ENCODE measurements at regions not wholly inside any gene's neighbourhood (a gene's known extent, or its start where the extent isn't known, plus 50 kb on each side); places are given as distances from the start of the nearest gene placed in this dataset.
A peak's percentile ranks its signal among the peaks of the same experiment; 100 is the strongest.

DNA sequence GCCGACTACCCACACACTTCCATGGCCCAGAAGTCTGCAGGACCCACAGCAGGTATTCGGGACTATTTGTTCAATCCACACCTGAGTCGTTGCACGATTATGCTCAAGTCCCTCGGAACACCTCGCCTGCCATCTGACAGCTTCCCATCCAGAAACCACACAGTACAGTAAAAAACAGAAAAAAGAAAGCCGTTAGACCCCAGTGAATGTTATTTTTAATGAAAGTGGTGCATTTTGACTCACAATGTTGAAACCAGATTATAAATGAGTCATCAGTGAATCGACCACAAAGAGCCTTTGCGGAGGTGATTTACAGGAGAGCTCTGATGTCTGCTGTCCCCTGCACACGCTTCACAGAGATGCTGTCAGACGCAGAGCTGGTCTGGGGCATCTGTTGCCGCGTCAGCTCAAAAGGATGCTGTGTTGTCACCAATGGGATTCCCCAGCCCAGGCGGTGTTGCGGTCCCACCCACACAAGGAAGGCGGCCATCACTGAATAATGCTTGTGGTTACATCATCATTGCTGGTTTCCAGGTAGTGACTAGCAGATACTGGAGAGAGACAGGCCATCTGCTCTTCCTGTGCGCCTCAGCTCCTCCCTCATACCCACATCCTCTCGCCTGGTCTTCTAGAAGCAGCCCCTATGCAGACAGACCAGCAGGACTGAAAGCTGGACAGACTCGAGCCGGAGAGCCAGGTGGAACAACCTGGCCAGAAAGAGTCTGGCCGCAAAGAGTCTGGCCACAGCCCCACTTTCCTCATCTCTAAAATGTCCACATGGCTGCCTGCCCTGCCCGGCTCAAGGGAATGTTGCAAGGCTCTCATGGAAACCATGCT lies 116.8 kb downstream of the TOMM20 start:
- DNase-seq (ENCODE audit: low read depth), result peak; percentile 98

DNA sequence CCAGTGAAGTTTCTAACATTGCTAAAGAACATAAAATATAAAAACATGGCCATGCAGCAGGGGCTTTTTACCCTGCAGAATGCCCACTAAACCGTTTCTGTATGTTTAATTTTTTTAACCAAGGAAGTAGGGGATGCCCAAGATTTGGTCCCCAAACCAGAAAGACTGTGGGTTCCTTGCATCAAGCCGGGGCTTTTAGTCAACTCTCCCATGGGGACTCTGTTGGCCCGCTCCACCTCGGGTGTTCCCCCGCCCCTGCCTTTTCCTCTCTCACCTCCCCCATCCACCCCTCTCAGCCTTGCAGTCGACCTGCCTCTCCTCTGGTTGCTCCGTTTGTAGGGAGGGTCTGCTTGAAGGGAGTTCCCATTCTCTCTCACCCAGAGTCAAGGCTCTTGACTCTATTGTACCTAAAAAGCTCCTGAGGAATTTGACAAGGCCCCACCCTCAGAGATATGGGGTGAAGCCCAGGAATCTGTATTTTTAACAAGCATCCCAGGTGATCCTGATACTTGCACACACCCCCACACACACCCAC lies 117.5 kb downstream of the TOMM20 start:
- DNase-seq (ENCODE audit: low read depth), result no peak

DNA sequence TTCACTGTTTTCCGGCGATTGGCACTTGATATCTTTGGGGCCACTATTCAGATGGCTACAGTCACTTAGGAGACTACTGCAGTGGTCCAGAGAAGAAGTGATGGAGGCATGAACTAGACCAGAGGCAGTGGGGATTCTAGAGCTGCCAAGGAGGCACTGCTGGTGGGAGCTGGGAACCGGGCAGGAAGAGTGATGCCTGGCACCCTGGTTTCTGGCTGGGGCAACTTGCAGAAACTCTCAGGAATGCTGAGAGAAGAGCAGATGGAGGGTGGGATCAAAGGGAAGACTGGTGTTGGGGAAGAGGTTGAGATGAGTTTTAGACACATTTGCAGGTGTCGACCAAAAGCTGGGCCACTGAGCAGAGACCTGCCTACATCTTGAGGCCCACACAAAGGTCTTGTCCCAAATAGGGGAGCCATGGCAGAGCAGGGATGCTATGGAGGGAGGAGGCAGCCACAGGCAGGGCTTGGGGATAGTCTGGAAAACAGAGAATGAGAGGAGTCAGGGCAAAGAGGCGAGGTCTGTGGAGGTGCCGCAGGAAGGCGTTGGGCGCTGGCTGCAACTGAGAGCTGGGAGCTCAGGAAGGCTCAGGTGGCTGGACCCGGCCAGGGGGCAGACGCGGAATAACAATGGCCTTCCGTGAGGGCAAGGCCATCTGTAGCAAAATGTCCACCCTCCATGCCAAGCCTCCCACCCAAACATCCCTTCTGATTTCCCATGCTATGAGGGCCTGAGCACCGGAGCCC lies 118.9 kb downstream of the TOMM20 start:
- no peak for DNase-seq (ENCODE audit: low read depth)

DNA sequence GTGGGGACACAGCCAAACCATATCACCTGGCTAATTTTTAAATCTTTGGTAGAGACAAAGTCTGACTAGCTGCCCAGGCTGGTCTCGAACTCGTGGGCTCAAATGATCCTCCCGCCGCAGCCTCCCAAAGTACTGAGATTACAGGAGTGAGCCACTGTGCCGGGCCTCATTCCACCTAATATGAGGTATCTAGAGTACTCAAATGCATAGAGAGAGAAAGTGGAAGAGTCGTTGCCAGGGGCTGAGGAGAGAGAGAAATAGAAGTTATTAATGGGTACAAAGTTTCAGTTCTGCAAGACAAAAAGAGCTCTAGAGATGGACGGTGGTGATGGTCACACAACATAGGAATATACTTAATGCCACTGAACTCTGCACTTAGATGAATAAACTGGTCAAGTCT lies 119.6 kb downstream of the TOMM20 start:
- no peak for DNase-seq (ENCODE audit: low read depth)

DNA sequence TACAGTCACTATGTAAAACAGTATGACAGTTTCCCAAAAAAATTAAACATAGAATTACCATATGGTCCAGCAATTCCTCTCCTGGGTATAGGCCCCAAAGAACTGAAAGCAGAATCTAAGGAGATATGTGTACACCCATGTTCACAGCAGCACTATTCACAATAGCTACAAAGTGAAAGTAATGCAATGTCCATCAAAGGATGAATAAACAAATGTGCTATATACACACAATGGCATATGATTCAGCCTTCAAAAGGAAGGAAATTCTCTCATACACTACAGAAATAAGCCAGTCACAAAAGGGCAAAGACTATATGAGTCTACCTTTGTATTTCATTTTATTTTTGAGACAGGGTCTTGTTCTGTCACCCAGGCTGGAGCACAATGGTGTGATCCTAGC lies 120.4 kb downstream of the TOMM20 start:
- DNase-seq (ENCODE audit: low read depth), result no peak

DNA sequence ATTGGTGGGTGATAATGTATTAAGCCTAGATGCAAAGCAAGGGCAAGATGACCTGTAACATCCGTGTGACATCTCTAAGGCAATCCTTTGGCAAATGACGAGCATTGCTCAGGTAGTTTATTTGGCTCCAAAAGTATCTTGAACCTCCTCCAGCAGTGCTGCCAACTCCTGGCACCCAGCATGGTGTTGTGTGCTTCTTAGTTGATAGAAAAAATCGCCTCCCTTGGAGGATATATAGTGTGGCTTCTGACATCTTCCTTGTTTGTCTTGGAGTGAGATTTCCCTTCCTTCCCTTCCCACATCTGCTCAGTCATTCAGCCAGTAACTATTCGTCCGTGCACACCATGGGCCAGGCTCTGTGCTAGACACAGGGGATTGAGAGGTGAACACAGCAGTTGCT lies 121.8 kb downstream of the TOMM20 start:
- no peak for DNase-seq (ENCODE audit: low read depth)

DNA sequence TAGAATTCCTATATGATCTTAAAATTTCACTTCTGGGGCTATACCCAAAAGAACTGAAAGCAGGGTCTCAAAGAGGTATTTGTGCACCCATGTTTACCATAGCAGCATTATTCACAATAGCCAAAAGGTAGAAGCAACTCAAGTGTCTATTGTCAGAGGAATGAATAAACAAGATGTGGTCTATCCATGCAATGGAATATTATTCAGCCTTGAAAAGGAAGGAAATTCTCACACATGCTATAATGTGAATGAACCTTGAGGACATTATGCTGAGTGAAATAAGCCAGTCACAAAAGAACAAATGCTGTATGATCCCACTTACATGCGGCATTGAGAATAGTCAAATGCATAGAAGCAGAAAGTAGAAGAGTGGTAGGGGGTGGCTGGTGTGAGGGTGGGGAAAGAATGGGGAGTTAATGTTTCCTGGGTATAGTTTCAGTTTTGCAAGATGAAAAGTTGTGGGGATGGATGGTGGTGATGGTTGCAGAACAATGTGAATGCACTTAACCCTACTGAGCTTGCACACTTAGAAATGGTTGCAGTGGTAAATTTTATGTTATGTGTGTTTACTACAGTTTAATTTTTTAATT lies 122.4 kb downstream of the TOMM20 start:
- no peak for DNase-seq (ENCODE audit: low read depth)

DNA sequence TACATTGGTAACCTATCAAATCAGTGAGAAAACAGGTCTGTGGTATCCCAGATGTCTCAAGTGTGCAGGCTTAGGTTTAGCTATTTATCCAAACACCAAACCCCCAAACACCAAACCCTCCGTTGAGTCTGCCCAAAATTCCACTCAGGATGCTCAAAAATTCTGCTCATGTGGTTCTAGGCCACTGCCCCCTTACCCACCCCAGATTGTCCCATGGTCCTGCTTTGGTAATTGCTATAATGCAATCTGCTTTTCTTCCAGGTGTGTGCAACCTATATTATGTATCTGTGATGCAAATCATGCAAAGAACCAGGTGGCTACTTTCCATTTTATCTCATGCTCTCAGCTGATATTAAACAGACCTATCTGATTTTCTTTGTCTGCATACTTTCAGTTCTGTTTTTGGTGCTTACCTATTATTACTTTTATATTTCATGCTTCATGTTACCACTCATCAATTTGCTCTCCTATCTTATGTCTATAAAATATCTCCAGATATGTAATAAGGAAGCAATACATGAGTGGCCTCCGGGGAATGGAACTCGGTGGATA lies 123.7 kb downstream of the TOMM20 start:
- no peak for DNase-seq (ENCODE audit: low read depth)

DNA sequence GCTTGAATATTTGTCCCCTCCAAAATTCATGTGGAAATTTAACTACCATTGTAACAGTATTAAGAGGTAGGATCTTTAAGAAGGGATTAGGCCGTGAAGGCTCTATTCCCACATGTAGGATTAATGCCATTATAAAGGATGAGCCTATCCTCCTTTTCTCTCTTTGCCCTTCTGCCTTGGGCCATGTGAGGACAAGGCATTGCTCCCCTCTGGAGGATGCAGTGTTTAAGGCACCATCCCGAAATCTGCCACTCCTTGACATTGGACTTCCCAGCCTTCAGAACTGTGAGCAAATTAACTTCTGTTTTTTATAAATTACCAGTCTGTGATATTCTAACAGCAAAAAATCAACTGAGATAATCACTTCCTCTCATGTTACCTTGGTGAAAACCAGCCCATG lies 124.4 kb downstream of the TOMM20 start:
- no peak for DNase-seq (ENCODE audit: low read depth)

DNA sequence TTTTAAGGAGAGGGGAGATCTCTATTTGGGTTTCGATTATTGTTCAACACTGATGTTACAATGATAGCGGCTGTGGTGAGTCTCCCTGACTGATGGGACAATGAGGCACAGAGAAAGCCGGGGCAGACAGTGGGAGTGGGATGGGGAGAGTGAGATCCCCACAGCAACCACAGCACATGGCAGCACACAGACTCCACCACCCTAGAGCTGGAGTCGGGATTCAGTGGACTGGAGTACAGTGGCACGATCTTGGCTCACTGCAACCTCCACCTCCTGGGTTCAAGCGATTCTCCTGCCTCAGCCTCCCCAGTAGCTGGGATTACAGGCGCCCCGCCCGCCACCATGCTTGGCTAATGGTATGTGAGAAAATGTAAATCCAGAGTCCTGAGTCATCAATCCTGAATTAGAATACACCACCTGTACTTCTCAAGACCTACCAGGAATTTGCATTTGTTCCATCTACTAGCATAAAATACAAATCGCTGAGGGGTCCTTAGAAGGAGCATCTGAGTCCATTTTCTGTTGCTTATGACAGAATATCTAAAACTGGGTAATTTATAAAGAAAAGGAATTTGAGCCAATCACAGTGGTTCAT lies 125.8 kb downstream of the TOMM20 start:
- no peak for DNase-seq (ENCODE audit: low read depth)

DNA sequence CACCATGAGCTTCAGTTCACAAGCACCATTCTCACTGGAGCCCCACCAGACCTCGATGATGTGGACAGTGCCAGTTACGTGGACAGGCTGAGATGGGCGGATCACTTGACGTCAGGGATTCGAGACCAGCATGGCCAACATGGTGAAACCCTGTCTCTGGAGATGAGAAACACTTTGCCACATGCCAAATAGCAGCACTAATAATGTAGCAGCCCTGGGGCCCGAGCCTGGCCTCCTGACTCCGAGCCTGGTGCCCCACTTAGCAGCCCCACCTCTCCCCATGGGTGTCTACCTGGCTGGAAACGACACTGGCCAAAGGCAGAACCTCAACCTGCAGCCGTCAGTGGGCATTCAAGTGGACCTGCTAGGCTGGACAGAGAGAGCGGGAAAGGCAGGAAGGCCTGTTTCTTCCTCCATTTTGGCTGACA lies 129.1 kb downstream of the TOMM20 start:
- DNase-seq (ENCODE audit: low read depth), result no peak

DNA sequence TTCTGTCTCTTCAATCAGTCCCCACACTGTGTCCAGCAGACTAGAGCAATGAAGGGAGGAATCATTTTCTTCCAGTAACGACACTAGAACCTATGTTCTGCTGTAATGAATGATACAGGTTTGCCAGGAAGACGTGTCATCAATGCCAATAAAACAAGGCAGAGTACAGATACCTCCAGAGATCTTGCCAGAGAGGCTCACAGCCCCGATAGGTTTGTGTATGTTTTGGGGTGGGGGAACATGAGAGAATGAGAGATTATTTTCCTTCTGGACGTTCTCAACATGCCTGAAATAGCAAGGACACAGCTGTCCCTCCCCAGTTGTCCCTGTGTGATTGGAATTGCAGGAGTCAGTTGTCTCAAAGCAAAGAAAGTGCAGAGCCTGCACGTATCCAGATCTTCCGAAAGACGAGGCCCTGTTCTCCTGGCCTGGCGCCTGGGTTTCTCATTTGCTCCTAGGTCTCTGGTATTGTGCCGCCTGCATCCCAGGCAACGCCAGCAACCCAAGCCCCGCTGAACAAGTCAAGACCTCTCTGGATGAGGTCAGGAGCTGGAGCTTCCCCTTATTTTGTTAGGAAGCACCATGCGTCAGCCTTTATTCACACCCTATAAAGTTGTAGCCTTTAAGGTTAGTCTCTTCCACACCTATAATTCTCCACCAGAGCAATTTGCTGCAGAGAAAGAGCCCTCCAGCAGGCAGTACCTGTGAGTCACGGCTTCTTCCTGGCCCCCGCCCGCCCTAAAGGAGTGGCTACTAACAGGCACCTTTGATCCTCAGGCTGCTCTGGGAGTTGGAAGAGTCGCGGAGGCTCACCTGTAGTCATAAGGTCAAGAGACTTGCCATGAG lies 130.5 kb downstream of the TOMM20 start:
- peak; percentile 92 for DNase-seq (ENCODE audit: low read depth)

DNA sequence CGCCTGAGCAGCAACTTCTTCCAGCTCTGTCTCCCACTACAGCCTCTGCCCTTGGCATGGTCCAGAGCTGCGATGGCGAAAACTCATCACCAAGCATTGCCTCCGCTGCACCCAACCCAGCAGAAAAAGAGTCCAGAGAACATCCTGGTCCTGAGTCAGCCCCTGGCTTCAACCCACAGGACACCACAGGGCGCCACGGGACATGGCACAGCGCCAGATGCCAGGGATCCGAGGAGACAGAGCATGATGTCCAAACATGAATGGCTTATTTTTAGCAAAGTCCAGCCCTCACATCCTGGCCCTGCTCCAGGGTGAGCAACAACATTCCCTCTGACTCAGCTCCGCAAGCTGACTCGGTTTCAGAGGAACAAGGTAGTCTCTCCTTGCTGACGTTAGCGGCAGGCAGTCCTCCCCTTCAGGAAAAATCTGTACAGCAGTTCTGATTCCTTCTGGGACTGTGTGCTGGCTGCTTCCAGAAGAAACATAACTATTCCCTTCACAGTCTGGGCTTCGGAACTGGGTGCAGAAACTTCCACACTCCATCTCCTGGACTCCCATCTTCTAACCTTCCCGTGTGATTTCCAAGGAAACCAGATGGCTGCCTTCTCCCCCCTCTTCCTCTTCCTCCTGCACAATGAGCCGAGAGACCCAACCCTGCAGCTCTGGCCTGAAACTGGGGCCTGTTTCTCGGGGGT lies 131.3 kb downstream of the TOMM20 start:
- peak; percentile 100 for DNase-seq (ENCODE audit: low read depth)

DNA sequence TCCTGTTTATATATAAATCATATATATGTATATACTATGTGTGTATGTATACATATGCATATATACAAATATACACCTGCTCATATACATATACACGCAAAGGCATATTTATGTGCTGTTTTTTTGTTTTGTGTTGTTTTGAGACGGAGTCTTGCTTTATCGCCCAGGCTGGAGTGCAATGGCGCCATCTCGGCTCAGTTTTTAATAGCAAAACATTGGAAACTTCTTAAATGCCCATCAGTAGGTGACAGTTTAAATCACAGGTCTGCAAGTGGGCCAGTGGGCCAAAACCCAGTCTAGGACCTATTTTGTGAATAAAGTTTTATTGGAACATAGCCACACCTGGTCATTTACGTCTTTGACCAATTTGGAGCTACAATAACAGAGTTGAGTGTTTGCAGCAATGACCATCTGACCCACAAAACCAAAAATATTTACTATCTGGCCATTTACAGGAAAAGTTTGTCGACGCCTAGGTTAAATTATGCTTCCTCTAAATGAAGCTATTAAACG lies 132.3 kb downstream of the TOMM20 start:
- DNase-seq (ENCODE audit: low read depth), result no peak

DNA sequence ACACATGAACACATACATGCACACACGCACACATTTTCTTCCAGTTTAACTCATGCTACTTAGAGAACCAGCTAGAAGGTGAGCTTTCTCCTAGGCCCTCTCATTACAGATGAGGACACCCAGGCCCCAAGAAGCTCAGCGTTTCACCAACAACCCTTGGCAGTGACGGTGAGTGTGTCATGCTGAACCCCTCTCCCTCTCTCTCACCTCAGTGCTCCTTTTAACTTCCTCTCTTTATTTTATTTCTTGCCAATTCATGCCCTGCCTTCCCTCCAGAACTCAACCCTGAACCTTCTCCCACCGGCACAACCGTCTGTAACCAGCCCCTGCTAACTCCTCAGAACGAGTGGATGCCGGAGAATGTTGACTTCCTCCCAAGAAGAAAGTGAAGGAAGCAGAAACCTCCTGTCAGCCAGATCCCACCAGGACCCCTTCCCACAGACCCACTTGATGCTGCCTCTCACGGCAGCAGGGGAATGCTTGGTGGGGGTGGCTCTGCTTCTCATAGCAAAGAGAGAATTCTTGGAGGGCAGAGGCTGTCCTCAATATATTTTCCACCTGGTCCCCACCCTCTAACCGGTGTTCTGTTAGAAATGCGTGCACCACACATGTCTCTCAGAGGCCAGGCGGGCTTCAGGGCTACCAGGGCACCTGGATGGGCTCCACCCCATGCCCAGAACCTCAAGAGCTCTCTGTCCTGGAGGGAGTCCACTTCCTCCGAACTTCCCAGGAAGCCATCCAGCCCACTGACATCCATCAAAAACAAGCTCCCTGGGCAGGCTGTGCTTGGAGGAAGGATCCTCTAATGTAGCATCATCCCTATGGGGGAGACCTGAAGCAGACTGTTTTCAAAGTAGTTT lies 134.0 kb downstream of the TOMM20 start:
- DNase-seq (ENCODE audit: low read depth), result no peak

DNA sequence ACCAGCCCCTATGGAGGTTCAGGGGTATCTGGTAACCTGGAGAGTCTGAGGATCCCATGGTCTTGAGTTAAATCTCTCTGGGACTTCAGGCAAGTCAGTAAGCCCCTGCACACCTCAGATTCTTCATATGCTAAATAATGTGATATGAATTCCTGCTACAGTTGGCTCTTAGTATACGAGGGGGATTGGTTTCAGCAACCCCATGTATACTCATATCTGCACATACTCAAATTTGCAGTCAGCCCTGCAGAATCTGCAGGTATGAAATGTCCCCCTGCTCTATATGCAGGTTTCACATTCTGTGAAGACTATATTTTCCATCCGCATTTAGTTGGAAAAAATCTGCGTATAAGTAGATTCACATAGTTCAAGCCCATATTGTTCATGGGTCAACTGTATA lies 136.6 kb downstream of the TOMM20 start:
- DNase-seq (ENCODE audit: low read depth), result no peak

DNA sequence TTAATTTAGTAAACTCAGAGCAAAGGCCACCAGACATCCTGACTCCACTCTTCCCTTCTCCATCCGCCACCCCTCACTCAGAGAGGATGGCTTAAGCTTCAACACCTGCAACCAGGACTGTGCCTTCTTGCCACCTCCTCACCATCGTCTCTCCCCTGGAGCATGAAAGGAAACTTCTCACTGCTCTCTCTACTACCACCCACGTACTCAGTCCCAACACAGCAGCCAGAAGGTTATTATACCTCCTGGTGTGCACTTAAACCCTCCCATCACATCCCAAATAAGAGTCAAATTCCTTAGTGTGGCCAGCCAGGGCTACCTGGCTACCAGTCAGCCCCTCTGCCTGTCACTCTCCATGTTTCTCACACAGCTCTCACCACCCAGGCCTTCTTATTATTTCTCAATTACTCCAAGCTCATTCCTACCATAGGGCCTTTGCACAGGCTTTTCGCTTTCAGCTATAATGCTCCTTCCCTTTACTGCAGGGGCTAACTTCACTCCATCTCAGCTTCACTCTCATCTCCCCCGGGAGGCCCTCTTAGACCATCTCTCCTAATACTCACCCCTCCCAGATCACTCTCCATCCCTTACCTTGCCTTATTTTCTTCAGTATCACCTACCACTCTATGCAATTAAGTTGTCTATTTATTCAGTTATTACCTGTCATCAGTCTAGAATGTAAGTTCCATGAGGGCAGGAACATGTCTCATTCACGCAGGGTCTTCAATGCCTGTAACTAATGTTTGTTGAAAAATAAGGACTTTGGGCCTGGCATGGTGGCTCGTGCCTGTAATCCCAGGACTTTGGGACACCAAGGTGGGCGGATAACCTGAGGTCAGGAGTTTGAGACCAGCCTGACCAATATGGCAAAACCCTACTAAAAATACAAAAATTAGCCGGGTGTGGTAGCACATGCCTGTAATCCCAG lies 137.5 kb downstream of the TOMM20 start:
- DNase-seq (ENCODE audit: low read depth), result no peak

DNA sequence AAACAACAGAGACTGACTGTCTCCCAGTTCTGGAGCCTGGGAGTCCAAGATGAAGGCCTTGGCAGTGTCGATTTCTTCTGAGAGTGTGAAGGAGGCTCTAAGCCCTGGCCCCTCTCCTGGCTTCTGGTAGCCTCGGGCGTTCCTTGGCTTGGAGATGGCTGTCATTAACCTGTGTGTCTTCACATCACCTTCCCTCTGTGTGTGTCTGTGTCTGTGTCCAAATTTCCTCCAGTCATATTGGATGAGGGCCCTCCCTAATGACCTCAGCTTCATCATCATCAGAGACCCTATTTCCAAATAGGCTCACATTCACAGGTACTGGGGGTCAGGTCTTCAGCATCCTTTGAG lies 138.3 kb downstream of the TOMM20 start:
- DNase-seq (ENCODE audit: low read depth), result no peak
